AG10803 (cell line): ENCODE measurements at regions not wholly inside any gene's neighbourhood (a gene's known extent, or its start where the extent isn't known, plus 50 kb on each side); places are given as distances from the start of the nearest gene placed in this dataset.
"Not testable (repeated sequence)": the region's sequence is repeated elsewhere in the genome, so short reads cannot be mapped to it uniquely, and the experiment has no call there.

Experiments used
- DNase-seq: peaks from one replicate; pipeline ENCODE4 v3.0.0; 2010; ENCODE audit warnings: low read depth
- H3K4me3 ChIP-seq: 2 replicates; pipeline ENCODE4 v1.5.1; 2011; ENCODE audit warnings: mild to moderate bottlenecking, low read length, control low read depth

DNA sequence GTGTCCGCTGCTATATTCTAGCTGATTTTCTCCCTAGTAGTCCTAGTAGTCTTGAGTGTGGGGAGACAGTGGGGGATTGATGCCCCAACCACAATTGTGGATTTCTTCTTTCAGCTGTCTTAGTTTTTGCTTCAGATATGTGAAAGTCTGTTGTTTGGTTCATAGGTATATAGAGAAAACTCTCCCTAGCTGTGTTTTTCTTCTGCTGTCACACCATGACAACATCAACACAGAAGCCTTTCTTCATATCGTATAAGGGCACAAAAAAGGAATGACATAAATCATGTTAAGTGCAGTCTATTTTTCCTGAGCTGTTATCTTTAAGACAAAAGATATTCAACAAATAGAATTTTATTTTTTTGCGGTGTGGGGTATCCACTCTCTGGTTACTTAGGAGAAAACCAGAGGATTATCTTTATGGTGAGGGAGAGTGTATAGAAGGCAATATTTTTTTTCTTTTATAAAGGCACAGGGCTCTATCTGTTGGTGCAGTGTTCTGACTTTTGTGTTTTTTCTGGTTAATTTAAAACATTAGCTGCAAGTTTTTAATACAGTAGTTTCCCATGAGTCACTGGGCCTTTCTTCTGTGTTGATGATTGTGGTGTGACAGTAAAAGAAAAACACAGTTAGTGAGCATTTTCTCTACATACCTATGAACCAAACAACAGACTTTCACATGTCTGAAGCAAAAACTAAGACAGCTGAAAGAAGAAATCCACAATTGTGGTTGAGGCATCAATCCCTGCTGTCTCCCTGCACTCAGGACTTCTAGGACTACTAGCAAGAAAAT is 139.3 kb upstream of the PLGLB2 start:
- not testable (repeated sequence) for DNase-seq, H3K4me3 ChIP-seq

DNA sequence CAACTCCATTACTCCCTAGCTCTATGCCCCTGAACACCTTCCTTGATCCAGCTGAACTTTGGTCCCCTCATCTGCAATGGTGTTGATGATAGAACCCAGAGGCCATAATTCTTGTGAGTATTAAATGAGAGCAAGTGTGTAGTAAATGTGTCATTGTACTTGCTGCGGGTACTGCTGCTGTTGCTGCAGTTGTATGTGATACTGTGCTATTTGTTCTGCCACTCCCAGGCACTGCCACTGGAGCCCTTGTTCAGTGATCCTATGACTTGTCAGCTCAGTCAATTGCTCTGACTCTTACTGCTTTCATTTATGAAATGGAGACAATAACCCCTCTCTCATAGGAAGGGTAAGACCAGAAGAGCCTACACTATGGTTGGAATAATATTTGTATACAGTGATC is 136.9 kb upstream of the PLGLB2 start:
- not testable (repeated sequence) for H3K4me3 ChIP-seq, DNase-seq

DNA sequence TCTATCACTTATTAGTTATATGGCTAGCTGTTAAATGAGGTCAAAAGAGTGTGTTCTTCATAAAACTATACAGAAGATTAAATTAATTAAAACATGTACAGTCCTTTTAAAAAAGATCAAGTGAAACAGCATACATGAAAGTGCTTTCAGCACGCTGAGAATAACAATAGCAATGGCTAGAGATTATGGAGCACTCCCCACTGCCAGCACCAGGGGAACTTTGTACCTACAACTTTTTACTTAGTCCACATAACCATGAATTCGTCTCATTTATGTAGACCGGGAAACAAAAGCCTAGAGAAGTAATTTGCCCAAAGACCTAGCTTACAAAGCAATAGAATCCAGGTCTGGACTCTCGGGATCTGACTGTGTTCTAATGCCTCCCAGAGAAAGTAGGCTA is 136.5 kb upstream of the PLGLB2 start:
- not testable (repeated sequence) for H3K4me3 ChIP-seq, DNase-seq

DNA sequence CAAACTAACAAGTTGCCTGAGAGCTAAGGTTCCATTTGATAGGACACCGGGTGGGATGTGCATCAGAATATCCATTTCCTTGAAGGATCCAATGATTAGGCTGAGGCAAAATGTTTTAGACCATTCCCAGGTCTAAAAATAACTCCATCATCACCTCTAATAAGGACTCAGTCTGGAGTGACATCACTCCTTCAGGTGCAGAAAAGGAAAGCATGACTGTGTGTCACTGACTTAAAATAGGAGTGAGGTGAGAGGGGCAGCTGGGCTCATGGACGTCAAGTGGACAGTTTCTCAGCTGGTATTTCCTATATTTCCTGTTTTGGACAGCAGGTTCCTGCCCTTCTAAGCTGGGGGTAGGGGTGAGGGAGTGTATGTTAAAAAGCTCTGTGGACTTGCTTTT is 135.9 kb upstream of the PLGLB2 start:
- H3K4me3 ChIP-seq, DNase-seq: not testable (repeated sequence)

DNA sequence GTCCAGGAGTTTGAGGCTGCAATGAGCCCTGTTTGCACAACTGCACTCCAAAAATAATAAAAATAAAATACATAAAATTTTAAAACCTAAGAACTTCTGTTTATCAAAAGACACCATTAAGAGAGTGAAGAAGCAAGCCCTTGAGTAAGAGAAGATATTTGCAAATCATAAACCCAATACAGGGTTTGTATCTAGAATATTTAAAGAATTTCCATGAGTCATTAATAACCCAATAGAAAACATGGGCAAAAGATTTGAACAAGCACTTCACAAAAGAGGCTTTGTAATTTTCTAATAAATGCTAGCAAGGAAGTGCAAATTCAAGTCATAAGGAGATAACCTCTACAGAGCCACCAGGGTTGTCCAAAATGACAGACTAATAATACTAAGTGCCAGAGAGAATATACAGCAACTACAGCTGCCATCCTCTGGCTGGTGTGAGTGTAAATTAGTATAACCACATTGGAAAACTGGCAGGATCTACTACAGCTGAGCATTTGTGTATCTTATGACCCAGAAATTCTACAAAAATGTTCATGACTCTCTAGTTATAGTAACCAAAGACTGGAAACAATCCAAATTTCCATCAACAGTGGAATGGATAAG is 133.0 kb upstream of the PLGLB2 start:
- H3K4me3 ChIP-seq, DNase-seq: not testable (repeated sequence)

DNA sequence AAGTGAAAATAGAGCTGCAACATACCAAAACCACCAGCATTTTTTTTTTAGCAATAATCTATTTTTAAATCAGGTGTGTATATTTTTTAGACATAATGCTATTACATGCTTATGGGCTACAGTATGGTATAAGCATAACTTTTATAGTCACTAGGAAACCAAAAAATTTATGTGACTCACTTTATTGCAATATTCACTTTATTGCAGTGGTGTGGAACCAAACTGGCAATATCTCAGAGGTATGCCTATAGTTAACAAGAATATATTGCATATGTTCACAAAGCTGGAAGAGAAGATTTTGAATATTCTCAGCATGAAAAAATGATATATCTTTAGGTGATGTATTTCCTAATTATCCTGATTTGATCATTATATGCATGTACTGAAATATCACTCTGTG is 128.8 kb upstream of the PLGLB2 start:
- not testable (repeated sequence) for H3K4me3 ChIP-seq, DNase-seq

DNA sequence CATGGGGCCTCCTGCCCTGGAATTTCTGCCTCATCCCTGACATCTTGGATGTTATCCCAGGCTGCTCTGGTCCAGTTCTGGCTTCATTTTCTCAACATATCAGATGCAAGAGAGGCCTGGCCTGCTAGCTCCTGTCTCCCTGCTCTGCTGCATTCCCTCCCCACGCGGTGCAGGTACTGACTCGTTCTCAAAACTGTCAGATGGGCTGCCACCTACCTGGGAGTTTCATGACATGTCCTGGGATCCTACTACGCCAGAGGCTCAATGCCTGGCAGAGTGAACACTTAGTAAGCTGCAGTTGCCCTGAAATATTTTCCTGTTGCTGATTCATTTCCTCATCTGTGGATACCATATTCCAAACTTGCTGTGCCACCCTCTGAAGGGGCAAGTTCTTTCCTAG is 126.7 kb upstream of the PLGLB2 start:
- not testable (repeated sequence) for H3K4me3 ChIP-seq, DNase-seq

DNA sequence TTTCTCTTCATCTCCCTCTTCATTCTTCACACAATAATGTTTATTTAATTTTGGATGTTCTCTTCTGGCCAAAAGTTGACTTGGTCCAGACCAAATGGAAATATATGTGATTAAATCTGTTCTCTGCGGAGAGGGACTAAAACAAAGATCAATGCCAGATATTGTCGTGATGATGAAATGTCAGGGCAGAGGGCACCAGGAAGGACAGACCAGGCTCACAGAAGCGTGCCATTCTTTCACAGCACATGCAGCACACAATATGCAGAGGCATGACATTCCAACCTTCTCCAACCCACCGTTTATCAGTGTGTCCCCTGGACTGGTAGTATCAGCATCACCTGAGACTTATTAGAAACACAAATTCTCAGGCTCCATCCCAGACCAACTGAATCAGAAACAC is 125.2 kb upstream of the PLGLB2 start:
- H3K4me3 ChIP-seq, DNase-seq: not testable (repeated sequence)

DNA sequence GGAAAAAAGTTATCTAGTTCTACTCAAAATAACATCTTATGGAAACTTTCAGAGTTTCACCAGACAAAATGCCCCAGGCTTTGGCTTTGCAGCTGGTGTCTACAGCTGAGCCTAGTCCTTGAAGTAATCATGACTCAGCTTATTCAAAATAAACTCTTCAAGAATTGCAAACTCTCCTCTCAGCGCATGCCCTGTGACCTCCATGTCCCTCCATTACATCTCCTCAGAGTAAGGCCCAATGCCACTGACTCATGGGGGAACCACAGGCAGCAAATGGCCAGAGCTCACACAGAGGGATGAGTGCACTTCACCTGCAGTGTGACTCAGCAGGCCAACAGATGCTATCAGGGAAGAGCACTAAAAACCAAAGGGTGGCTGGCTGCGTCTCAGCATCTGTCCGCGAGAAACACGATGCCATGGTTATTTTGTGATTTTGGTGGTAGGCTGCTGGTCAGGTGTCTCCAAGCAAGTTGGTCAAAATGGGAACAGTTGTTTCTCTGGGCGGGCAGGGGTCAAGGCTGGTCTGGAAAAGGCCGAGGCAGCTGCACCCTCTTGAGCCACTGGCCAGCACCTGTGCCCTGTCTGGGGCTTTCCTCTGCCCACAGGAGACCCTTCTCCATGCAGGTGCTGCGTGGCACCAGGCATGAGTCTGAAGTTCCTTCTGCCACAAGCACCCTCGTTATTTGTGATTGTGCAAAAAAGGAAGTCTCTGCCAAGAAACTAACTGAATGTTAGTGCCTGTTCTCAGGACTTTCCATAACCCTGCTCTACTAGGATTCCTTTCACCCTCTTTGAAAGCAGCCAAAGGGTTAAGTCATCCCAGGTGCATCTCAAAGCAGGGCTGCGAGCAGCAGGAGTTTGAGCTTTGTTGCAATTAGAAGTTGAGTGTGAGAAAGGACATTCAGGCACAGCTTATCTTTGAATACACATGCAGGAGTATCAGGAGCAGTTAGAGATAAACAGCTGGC is 118.1 kb upstream of the PLGLB2 start:
- H3K4me3 ChIP-seq: not testable (repeated sequence)
- peak; percentile 80 for DNase-seq

DNA sequence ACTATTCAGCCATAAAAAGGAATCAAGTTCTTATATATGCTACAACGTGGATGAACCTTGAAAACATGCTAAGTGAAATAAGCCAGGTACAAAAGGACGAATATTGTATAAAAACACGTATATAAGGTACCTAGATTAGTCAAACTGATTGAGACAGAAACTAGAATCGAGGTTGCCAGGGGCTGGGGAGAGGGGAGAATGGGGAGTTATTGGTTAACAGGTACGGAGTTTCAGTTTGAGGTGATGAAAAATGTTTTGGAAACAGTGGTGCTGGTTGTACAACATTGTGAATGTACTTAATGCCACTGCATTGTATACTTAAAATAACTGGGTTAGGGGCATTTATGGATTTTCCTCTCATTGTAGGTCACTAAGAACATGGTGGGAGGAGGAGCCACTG is 117.0 kb upstream of the PLGLB2 start:
- DNase-seq, H3K4me3 ChIP-seq: not testable (repeated sequence)

DNA sequence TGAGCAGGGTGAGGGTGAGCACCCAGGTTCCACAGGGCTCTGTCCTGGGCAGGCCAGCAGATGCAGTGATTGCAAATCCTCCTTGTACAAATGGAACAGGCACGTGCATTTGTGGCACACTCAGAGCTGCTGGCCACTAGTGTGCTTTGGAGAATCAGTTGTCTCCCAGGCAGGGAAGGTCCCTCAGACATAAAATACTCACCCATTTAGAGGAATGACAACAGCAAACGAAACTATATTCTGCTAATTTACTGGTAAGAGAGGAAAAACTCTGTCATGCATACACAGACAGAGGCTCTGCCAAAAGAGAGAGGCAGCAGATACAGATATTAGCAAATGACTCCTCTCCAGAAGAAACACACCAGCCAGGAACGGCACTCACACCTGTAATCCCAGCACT is 116.5 kb upstream of the PLGLB2 start:
- not testable (repeated sequence) for DNase-seq, H3K4me3 ChIP-seq

DNA sequence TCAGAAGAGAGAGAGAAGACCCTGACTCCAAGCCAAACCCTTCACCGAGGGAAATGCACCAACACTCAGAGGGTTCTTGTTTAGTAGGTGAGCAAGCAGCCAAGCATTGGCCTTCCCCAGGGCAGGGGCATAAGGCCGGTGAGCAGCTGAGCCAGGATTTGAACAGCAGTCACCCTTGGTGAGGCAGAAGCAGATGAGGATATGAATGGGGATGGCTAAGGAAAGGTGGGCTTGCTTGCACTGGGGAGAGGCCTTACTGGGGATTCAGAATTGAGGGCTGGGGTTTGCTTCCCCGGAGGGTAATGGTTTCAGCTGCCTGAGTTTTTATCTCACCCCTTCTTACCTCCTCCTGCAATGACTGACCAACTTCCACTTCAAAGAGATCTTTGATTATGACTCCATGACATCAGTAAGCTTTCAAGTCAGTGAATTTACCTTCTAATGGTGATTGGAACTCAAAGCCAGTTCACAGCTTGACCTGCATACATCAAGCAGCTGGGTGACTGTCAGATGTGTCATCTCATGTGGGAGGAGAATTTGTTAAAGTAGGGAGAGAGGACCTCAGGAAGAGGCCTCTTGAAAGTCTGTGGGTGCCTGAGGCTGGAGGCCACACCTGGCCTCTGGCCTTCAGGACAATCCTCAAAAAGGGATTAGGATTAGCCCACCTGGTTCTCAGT is 114.5 kb upstream of the PLGLB2 start:
- not testable (repeated sequence) for H3K4me3 ChIP-seq, DNase-seq

DNA sequence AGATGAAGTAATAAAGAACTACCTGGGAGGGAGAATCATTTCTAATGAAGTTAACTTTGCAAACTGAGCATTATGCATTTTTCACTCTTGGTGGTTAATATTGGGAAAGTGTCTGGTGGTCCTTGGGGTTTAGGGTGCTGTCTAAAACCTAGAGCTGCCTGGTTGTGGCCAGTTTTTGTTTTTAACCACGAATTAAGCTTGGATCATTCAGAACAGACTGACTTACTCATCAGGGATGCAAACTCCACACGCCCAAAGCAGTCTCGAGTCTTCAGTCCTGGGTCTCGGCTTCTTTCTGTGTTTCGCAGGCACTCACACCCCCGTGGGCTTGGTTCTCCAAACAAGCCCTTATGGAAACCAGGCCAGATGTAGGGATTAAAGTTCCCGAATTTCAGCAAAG is 113.8 kb upstream of the PLGLB2 start:
- H3K4me3 ChIP-seq, DNase-seq: not testable (repeated sequence)

DNA sequence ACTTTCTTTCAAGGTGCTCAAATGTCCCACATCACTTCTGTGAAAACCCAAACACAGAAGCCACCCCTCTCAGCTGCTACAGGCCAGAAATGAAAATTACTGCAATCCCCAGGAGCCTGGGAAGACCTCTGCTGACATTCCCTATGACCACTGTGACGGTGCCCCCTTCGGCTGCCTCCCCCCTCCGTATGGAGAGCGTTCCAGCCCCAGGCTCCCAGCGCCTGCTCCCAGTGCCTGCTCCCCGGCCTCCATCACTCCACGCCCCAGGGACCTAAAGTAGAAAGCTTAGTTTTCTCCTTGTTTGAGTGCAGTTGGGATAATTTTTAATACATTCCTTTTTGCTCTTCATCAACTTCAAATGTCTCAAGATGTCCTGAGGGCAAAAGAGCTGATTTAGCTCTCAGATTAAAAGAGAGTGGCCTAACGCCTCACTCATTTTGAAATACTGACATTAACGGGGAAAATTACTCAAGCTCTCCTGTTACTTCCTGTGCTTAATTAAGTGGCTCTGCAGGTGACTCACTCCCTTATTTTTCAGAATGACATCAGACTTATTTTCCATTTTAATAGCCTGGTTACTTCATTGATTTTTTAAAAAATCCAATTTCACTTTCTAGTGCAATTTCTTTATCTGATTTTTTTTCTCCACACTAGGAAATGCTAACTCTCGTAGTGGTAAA is 112.8 kb upstream of the PLGLB2 start:
- not testable (repeated sequence) for H3K4me3 ChIP-seq, DNase-seq

DNA sequence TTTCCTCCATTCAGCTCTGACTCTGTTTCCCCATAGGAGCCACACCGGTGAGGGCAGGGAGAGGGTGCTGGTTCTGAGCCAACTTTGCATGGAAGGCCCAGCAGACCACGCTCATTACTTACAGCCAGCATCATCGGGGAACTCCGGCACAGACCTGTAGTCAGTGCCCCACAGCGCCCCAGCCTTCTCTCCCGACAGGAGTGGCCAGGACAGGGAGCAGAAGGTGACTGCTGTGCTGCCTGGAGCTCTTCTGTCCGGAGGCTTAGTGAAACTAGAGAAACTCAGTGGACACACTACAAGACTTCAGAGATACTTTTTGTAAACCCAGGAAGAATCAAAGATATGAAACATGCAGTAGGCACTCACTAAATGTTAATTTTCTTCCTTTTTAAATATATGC is 111.6 kb upstream of the PLGLB2 start:
- H3K4me3 ChIP-seq, DNase-seq: not testable (repeated sequence)

DNA sequence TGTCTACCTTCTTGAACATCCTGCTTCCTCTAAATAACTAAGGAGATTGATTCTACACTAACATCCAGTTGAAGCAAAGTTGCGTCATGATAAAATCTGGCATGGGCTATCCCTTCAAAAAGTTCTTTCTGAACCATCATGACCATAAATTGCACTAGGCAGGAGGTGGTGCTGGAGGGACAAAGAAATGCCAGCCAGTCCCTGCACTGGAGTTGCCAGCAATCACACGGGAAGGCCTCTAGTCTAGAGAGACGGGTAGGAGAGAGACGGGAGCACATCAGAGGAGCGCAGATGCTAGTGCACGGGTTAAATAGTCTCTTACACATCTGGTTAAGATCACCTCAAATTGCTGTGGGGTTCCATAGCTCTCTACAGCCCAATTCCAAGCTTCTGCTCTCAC is 111.2 kb upstream of the PLGLB2 start:
- not testable (repeated sequence) for DNase-seq

DNA sequence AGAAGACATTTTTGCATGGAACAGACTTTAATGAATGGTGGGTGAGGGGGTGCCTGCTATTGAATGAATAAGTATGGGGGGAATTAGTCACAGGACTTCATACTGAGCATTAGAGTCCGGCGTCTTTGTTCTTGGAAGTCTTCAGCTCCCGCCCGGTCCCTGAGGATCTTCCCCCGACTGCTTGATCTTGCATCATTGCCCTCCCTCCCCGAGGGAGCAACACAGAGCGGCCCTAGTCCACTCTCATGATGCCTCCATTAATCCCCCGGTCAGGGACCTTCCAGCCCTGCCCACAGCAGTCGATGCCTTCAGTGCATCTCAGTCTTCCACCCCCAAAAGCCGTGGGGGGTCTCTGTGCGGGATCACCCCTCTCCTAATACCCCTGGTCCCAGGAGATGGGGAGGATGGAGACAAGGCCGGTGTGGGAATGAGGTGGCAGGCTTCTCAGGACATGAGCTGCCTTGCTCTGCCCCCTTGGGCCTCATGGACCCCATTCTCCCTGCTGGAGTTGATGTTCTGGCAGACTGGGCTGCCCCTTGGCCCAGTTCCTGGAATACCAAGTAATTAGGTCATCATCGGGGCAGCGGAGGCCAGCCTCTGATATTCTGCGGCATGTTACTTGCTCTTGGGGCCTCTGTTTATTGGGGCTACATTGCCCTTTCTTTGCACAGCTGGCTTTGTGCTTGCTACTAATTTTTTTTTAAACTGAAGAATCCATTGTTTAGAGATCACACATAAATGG is 110.5 kb upstream of the PLGLB2 start:
- H3K4me3 ChIP-seq: not testable (repeated sequence)
- peak; percentile 11 for DNase-seq

More for the DNA sequence above, 111.2 kb upstream of the PLGLB2 start:
- not testable (repeated sequence) for H3K4me3 ChIP-seq

DNA sequence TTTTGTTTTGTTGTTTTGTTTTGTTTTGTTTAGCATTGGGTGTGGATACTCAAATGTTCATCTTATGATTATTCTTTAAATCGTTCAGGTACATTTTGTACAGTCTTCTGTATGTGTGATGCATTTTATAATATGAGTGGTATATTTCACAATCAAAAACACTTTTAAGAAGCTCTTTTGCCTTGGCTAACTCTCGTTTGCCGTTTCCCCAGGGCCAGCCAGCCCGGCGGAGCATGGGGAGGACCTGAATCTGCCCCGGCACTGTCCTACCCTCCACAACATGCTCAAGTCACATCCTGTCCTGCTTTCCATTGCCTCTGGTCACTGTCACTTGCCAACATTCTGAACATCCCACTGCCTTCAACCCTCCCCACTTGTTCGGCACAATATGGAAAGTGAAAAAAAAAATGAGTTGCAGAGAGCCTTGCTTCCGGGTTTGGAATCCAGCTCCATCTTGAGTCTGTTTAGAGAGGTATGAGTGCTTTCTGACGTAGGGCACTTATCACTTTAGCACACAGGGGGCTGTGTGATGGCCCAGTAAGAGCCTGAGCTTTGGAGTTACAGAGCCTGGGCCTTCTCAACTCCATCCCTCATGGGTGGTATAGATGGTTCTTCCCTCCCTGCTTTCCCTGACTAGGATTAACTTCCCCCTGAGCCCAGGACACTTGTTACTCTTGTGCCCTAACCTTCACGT is 109.6 kb upstream of the PLGLB2 start:
- not testable (repeated sequence) for DNase-seq, H3K4me3 ChIP-seq
